ENCODE measurements at regions not wholly inside any gene's neighbourhood (a gene's known extent, or its start where the extent isn't known, plus 50 kb on each side); places are given as distances from the start of the nearest gene placed in this dataset.
"Not testable (repeated sequence)": the region's sequence is repeated elsewhere in the genome, so short reads cannot be mapped to it uniquely, and the experiment has no call there.

GRCh38 chr2:47728551-47728950, 54.4 kb upstream of the MSH6 start:
- no peak for DNase-seq

GRCh38 chr2:47727956-47728355, 55.0 kb upstream of the MSH6 start:
- no peak for DNase-seq

DNA sequence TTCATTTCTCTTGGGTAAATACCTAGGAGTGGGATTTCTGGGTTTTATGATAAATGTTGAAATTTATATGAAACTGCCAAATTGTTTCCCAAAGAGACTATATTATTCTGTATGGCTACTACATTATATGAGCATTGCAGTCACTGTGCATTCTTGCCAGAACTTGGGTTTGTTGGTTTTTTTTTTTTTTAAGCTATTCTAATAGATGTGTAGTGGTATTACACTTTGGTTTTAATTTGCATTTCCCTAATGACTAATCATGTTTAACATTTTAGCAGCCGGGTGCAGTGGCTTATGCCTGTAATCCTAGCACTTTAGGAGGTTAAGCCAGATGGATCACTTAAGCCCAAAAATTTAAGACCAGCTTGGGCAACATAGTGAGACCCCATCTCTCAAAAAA, 56.0 kb upstream of the MSH6 start:
- not testable (repeated sequence) for DNase-seq

- no peak for DNase-seq
Measured at GRCh38 chr2:47725808-47726207, 57.1 kb upstream of the MSH6 start.

- DNase-seq: no peak
Measured at GRCh38 chr2:47724221-47724981, 58.5 kb upstream of the MSH6 start.

DNA sequence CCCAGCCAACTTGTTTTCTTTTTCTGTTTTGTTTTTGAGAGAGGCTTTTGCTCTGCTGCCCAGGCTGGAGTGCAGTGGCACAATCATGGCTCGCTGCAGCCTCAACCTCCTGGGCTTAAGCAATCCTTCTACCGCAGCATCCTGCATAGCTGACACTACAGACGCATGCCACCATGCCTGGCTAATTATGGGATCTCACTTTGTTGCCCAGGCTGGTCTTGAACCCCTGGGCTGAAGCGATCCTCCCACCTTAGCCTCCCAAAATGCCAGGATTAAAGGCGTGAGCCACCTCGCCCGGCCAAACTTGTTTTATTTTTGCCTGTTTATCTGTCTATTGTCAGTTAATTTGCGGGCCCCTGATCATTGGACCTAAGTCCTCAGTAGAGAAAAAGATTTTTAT, 61.6 kb upstream of the MSH6 start:
- DNase-seq: no peak

DNA sequence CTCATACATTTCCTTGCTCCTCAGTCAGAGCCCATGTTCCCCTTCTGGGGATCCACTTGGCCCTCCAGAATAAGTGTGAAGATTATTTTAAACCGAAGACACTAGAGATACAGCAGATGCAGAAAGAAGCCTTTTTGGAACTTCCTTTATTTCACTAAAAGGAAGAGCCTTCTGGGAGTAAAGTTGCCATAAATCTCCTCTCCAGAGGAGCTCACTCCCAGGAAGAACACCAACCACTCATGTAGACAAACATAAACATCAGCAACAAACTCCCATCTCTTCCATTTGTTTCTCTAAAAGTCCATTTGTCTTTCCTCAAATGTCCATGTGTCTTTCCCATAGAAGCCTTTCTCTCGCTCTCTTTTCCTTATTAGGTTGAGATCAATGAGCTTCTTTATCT, 62.4 kb upstream of the MSH6 start:
- no peak for DNase-seq

- no peak for DNase-seq
Measured at GRCh38 chr2:47720036-47720435, 62.9 kb upstream of the MSH6 start.

DNA sequence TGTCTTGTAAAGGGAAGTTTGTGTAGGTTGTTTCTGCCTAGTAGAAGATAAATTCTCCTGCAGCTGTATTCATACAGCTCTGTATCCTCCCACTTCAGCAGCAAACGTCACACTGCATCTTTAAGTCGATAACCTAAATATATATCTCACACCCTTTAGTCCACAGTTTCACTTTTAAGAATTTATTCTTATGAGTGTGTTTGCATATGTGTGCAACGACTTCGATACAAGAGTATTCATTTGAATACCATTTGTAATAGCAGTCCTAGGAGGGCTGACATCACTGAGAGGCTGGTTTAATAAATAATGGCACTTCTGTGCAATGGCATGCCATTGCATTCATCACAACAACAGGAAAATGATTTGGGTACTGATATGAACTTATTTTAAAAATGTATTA, 63.8 kb upstream of the MSH6 start:
- DNase-seq: no peak

DNA sequence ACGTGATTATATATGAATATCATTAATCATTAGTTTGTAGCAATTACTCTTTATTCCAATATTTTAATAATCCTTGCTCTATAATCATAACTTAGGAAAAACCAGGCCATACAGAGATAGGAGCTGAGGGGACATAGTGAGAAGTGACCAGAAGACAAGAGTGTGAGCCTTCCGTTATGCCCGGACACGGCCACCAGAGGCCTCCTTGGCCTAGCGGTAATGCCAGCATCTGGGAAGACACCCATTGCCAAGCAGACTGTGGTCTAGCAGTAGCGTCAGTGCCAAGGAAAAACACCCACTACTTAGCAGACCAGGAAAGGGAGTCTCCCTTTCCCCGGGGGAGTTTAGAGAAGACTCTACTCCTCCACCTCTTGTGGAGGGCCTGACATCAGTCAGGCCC, 66.6 kb upstream of the MSH6 start:
- not testable (repeated sequence) for DNase-seq

DNA sequence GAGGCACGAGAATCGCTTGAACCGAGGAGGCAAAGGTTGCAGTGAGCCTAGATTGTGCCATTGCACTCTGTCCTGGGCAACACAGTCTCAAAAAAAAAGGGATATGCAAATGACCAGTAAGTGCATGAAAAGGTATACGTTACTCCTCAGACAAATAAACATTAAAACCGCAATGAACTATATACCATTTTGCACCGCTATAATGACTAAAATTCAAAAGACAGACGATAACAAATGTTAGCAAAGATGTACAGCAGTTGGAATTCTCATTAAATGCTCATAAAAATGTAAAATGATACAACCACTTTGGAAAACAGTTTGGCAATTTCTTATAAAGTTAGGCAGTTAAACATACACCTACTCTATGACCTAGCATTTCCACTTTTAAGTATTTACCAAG, 67.4 kb upstream of the MSH6 start:
- DNase-seq: no peak

GRCh38 chr2:47708801-47709499, 74.0 kb upstream of the MSH6 start:
- DNase-seq: no peak

GRCh38 chr2:47704287-47704686, 78.7 kb upstream of the MSH6 start:
- DNase-seq: no peak

GRCh38 chr2:47699533-47700215, 83.3 kb upstream of the MSH6 start:
- no peak for DNase-seq

- not testable (repeated sequence) for DNase-seq
Measured at GRCh38 chr2:47698436-47698972, 84.4 kb upstream of the MSH6 start.

DNA sequence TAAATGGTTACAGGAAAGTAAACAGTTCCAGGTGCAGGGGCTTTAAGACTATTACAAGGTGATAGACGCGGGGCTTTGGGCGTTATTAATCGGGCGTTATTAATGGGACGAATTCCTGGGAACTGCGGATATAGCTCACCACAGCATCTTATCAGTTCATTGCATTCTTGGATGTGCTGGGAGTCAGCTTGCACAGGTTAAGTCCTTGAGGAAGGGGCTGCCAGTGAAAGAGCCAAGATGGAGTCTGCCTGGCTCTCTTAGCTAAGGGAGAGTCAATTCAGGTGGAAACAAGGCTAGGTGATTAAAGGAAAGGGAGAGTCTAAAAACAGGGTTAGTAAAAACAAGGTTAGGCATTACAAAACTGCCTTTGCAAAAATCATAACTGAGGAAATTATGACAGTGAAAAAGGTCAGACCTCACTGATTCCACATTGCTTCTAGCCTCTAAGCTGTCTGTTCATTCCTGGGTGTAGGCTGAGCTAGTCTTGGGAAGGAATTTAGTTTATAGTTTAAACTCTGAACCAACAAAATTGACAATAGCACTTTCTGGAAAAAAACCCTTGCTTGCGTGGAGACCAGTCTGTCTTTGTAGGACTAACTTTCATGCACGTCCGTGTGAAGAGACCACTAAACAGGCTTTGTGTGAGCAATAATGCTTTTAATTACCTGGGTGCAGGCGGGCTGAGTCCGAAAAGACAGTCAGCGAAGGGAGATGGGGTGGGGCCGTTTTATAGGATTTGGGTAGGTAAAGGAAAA, 85.1 kb upstream of the MSH6 start:
- DNase-seq: not testable (repeated sequence)

GRCh38 chr2:47697000-47697601, 85.8 kb upstream of the MSH6 start:
- DNase-seq: no peak

DNA sequence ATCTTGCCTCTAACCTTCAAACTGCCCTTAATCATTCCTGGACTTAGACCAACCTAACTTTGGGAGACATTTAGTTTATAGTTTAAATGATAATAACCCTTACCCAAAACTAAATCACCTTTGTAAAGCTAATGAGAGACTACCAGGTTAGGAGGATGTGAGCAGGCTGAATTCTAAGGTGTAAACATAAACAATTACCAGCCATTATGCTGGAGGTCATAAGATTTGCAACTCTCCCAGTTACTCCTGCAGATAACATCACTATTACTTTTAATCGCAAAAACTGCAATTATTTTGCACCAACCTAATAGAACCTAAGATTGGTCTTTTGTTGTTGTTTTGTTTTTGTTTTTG, 86.5 kb upstream of the MSH6 start:
- no peak for DNase-seq

- DNase-seq: no peak
Measured at GRCh38 chr2:47695800-47696477, 87.0 kb upstream of the MSH6 start.

GRCh38 chr2:47694451-47694850, 88.5 kb upstream of the MSH6 start:
- not testable (repeated sequence) for DNase-seq

DNA sequence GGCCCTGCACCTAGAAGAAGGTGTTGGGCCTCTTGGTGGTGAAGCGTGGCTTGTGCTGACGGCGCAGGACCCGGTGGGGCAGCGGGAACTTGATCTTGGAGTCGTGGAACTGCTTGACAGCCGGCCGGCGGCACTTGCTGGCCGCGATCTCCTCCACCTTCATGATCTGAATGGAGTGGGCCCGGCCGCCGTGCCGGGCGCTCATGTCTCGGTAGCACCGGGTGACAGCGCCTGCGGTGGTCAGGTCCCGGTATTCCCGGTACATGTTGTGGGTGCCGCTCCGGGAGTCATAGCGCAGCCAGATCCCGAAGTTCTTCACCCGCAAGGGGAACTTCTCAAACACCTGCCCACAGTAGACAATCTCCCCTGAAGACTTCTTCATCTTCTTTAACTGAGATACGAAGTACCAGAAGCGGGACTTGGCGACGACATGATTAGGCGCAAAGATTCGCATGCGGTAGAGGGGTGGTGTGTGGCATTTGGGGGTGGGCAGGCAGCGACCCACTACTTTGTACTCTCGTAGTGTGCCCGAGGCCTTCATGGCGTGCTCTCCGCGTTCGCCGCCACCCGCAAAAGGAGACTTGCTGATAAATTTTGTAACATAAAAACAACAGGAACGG, 92.1 kb upstream of the MSH6 start:
- not testable (repeated sequence) for DNase-seq

- DNase-seq: no peak
Measured at GRCh38 chr2:47690132-47690531, 92.8 kb upstream of the MSH6 start.
